ENCODE measurements at regions not wholly inside any gene's neighbourhood (a gene's known extent, or its start where the extent isn't known, plus 50 kb on each side); places are given as distances from the start of the nearest gene placed in this dataset.

DNA sequence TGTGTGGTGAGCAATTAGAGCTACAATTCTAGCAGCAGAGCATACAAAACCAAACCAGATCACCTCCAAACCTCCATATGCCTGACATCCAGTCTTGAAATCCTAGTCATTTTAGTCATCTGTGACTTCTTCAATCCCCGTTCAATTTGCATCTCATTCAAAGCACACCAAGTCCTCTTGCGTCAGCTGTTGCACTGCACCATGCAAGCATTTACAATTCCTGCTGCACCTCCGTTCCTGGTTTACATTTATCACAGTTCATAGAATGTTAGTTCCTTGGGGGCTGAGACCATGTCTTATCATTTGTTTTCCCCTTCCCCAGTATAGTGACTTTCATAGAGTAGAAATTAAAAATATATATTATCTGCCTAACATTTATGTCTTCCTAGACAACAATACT lies 116.9 kb downstream of the BDH1 start:
- TF ChIP-seq, protein P1, sequence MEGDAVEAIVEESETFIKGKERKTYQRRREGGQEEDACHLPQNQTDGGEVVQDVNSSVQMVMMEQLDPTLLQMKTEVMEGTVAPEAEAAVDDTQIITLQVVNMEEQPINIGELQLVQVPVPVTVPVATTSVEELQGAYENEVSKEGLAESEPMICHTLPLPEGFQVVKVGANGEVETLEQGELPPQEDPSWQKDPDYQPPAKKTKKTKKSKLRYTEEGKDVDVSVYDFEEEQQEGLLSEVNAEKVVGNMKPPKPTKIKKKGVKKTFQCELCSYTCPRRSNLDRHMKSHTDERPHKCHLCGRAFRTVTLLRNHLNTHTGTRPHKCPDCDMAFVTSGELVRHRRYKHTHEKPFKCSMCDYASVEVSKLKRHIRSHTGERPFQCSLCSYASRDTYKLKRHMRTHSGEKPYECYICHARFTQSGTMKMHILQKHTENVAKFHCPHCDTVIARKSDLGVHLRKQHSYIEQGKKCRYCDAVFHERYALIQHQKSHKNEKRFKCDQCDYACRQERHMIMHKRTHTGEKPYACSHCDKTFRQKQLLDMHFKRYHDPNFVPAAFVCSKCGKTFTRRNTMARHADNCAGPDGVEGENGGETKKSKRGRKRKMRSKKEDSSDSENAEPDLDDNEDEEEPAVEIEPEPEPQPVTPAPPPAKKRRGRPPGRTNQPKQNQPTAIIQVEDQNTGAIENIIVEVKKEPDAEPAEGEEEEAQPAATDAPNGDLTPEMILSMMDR (IDR thresholded peaks at IDR 0.05), result no peak
- no peak for TF ChIP-seq POLR2A (IDR thresholded peaks at IDR 0.05; ENCODE audit: low read depth)
- no peak for TF ChIP-seq EP300 (IDR thresholded peaks at IDR 0.05)
